H1 (cell line): ENCODE measurements at regions not wholly inside any gene's neighbourhood (a gene's known extent, or its start where the extent isn't known, plus 50 kb on each side); places are given as distances from the start of the nearest gene placed in this dataset.
"Not testable (repeated sequence)": the region's sequence is repeated elsewhere in the genome, so short reads cannot be mapped to it uniquely, and the experiment has no call there.

Experiments
- CTCF ChIA-PET: fragments of 300-600 bp; sonication (Branson Sonifier 250); formaldehyde crosslinking; loops from one replicate; lab custom pipeline; 2021; ENCODE audit not compliant: partially characterized antibody; lab: Charles Lee
- POLR2A ChIA-PET: fragments of 300-600 bp; sonication (Branson Sonifier 250); formaldehyde crosslinking; loops from one replicate; lab custom pipeline; 2021; ENCODE audit warnings: inconsistent platforms; ENCODE audit not compliant: partially characterized antibody; lab: Charles Lee
- DNase-seq, 2 experiments: peaks; one replicate each; pipeline versions ENCODE4 v3.0.0 to v3.0.0-alpha.2; 2010 to 2022; ENCODE audit warnings: low spot score in 2 of 2, low read depth in 1 of 2, mixed read lengths in 1 of 2
- FAIRE-seq: peaks from 2 replicates; lab custom pipeline; 2011; peaks lifted over from hg19 to GRCh38; lab: Jason Lieb, UNC
- H2AFZ ChIP-seq: 2 replicates; pipeline ENCODE4 v1.8.1; 2012; ENCODE audit warnings: low read length, inconsistent platforms
- H2AK5ac ChIP-seq: 2 replicates; pipeline ENCODE4 v1.6.1; 2013; ENCODE audit warnings: low read depth, low read length
- H2BK120ac ChIP-seq: replicated peaks from 2 replicates; pipeline ENCODE3; 2013; ENCODE audit warnings: low read depth, low read length, inconsistent platforms
- H2BK12ac ChIP-seq: 2 replicates; pipeline ENCODE4 v1.6.1; 2013; ENCODE audit warnings: low read depth, low read length
- H2BK15ac ChIP-seq: 2 replicates; pipeline ENCODE4 v1.6.1; 2013; ENCODE audit warnings: low read length
- H2BK20ac ChIP-seq: 2 replicates; pipeline ENCODE4 v1.6.1; 2013; ENCODE audit warnings: low read length
- H2BK5ac ChIP-seq: 2 replicates; pipeline ENCODE4 v1.6.1; 2013; ENCODE audit warnings: low read depth, low read length
- H3K14ac ChIP-seq: 2 replicates; pipeline ENCODE4 v1.6.1; 2013; ENCODE audit warnings: inconsistent platforms; ENCODE audit not compliant: insufficient read length
- H3K18ac ChIP-seq: 2 replicates; pipeline ENCODE4 v1.6.1; 2013; ENCODE audit warnings: low read length; ENCODE audit errors: extremely low read depth
- H3K23ac ChIP-seq: 2 replicates; pipeline ENCODE4 v1.6.1; 2013; ENCODE audit warnings: inconsistent platforms; ENCODE audit not compliant: insufficient read length
- H3K23me2 ChIP-seq: 2 replicates; pipeline ENCODE4 v1.6.1; 2013; ENCODE audit warnings: low read depth, low read length
- H3K27ac ChIP-seq: 2 replicates; pipeline ENCODE4 v1.6.1; 2011; ENCODE audit warnings: low read depth, low read length, inconsistent platforms
- H3K27me3 ChIP-seq, 4 experiments: replicated peaks in 1 of 4; 1 replicate in 1 of 4; 2 replicates in 3 of 4; pipeline versions ENCODE4 v1.6.1 to v1.8.1; 2011 to 2013; ENCODE audit warnings: low read length in 3 of 4, mild to moderate bottlenecking in 3 of 4, inconsistent platforms in 2 of 4, mixed read lengths in 2 of 4, moderate library complexity in 1 of 4; ENCODE audit not compliant: control insufficient read depth in 3 of 4, insufficient read depth in 3 of 4; ENCODE audit errors: extremely low read depth in 1 of 4
- H3K36me3 ChIP-seq, 4 experiments: 2 replicates each; pipeline versions ENCODE4 v1.6.1 to v1.8.1; 2011 to 2013; ENCODE audit warnings: mild to moderate bottlenecking in 4 of 4, low read length in 3 of 4, moderate library complexity in 2 of 4, control low read depth in 1 of 4, inconsistent platforms in 1 of 4; ENCODE audit not compliant: insufficient read depth in 4 of 4, control insufficient read depth in 2 of 4
- H3K4ac ChIP-seq: replicated peaks from 2 replicates; pipeline ENCODE3; 2013; ENCODE audit warnings: low read length, low read depth, mixed read lengths, inconsistent platforms; ENCODE audit not compliant: insufficient read length
- H3K4me1 ChIP-seq, 4 experiments: replicated peaks in 1 of 4; 1 replicate in 1 of 4; 2 replicates in 3 of 4; pipeline versions ENCODE4 v1.6.1 to v1.8.1; 2011 to 2013; ENCODE audit warnings: low read length in 3 of 4, inconsistent platforms in 2 of 4, mixed read lengths in 1 of 4; ENCODE audit not compliant: insufficient read depth in 4 of 4, control insufficient read depth in 3 of 4
- H3K4me2 ChIP-seq, 2 experiments: 2 replicates each; pipeline versions ENCODE4 v1.6.1 to v1.8.1; 2011 to 2013; ENCODE audit warnings: low read depth in 2 of 2, low read length in 2 of 2, control low read depth in 1 of 2, inconsistent platforms in 1 of 2, mild to moderate bottlenecking in 1 of 2; ENCODE audit not compliant: insufficient read depth in 1 of 2
- H3K4me3 ChIP-seq, 4 experiments: fragments of 200-600, 300-600 bp in 1 of 4; sonication (generic), shearing (Covaris generic), sonication (Bioruptor Twin) in 1 of 4; 2 replicates each; pipeline versions ENCODE4 v1.5.1 to v1.8.1; 2011 to 2016; ENCODE audit warnings: low read length in 4 of 4, low read depth in 3 of 4, control low read depth in 2 of 4, inconsistent platforms in 2 of 4, mild to moderate bottlenecking in 2 of 4, mixed read lengths in 1 of 4, moderate library complexity in 1 of 4; ENCODE audit not compliant: insufficient read depth in 2 of 4; ENCODE audit errors: extremely low read depth in 1 of 4
- H3K56ac ChIP-seq: replicated peaks from 2 replicates; pipeline ENCODE3; 2013; ENCODE audit warnings: low read depth, mild to moderate bottlenecking, mixed read lengths, low read length, inconsistent platforms; ENCODE audit not compliant: insufficient read length
- H3K79me1 ChIP-seq: 2 replicates; pipeline ENCODE4 v1.6.1; 2013; ENCODE audit warnings: low read depth, low read length, control low read depth
- H3K79me2 ChIP-seq, 2 experiments: 2 replicates each; pipeline versions ENCODE4 v1.6.1 to v1.8.1; 2012 to 2013; ENCODE audit warnings: low read length in 2 of 2, mild to moderate bottlenecking in 2 of 2, inconsistent platforms in 1 of 2; ENCODE audit not compliant: insufficient read depth in 2 of 2, control insufficient read depth in 1 of 2
- H3K9ac ChIP-seq, 4 experiments: replicated peaks in 1 of 4; 1 replicate in 1 of 4; 2 replicates in 3 of 4; pipeline versions ENCODE4 v1.6.1 to v1.8.1; 2011 to 2013; ENCODE audit warnings: low read depth in 3 of 4, low read length in 3 of 4, control low read depth in 2 of 4, mild to moderate bottlenecking in 2 of 4, moderate library complexity in 2 of 4, inconsistent platforms in 1 of 4; ENCODE audit errors: extremely low read depth in 1 of 4
- H3K9me3 ChIP-seq, 2 experiments: 2 replicates each; pipeline versions ENCODE4 v1.6.1 to v1.8.1; 2012 to 2013; ENCODE audit warnings: mild to moderate bottlenecking in 2 of 2, moderate library complexity in 2 of 2, control low read depth in 1 of 2, inconsistent platforms in 1 of 2, low read depth in 1 of 2, low read length in 1 of 2, mixed read lengths in 1 of 2; ENCODE audit not compliant: insufficient read depth in 2 of 2
- H4K20me1 ChIP-seq, 2 experiments: replicated peaks in 1 of 2; 2 replicates each; pipeline versions ENCODE3 to v1.8.1; 2011 to 2013; ENCODE audit warnings: inconsistent platforms in 2 of 2, low read length in 2 of 2, mild to moderate bottlenecking in 1 of 2; ENCODE audit not compliant: insufficient read depth in 2 of 2, control insufficient read depth in 1 of 2
- H4K5ac ChIP-seq: 2 replicates; pipeline ENCODE4 v1.6.1; 2013; ENCODE audit warnings: low read length, low read depth, mixed read lengths, inconsistent platforms; ENCODE audit not compliant: insufficient read length
- H4K8ac ChIP-seq: 2 replicates; pipeline ENCODE4 v1.8.0; 2013; ENCODE audit warnings: mild to moderate bottlenecking, moderate library complexity, low read length, inconsistent platforms; ENCODE audit not compliant: insufficient read depth; ENCODE audit errors: extremely low read depth
- H4K91ac ChIP-seq: replicated peaks from 2 replicates; pipeline ENCODE3; 2013; ENCODE audit warnings: low read length, mixed read lengths, inconsistent platforms; ENCODE audit not compliant: insufficient read length
- WGBS, 2 experiments: shearing (Covaris generic) in 1 of 2; methylation state at CpG; one replicate each; pipeline versions ENCODE4 v1.1.6 to v1.1.7; 2013 to 2015; ENCODE audit warnings: low lambda C conversion rate in 2 of 2, mixed read lengths in 2 of 2, inconsistent platforms in 1 of 2, low coverage in 1 of 2, missing lambda C conversion rate in 1 of 2; ENCODE audit not compliant: insufficient replicate concordance in 2 of 2, insufficient coverage in 1 of 2, insufficient read length in 1 of 2; ENCODE audit errors: extremely low coverage in 1 of 2, missing lambda C conversion rate in 1 of 2; 5-methylcytosine and 5-hydroxymethylcytosine counted together

- H3K18ac ChIP-seq, H4K5ac ChIP-seq, H3K36me3 ChIP-seq, POLR2A ChIA-PET, H3K9me3 ChIP-seq, H3K23me2 ChIP-seq, DNase-seq, H2BK20ac ChIP-seq, H2AK5ac ChIP-seq, H3K79me2 ChIP-seq, CTCF ChIA-PET, H3K14ac ChIP-seq, H2AFZ ChIP-seq, H3K23ac ChIP-seq, H3K27ac ChIP-seq, H4K91ac ChIP-seq, H2BK15ac ChIP-seq, H2BK12ac ChIP-seq, H3K4ac ChIP-seq, H2BK120ac ChIP-seq, H3K27me3 ChIP-seq, FAIRE-seq, H3K56ac ChIP-seq, H3K9ac ChIP-seq, H3K4me3 ChIP-seq, H3K79me1 ChIP-seq, H3K4me2 ChIP-seq, H2BK5ac ChIP-seq, H4K20me1 ChIP-seq, H4K8ac ChIP-seq, H3K4me1 ChIP-seq: not testable (repeated sequence)
- 86% methylated on average over 5 of the region's 5 CpGs; no CpG with 5 or more reads in 1 of the 2 experiments for WGBS, 2 experiments
These were observed 202.0 kb upstream of the ZNF337 start for GRCh38 chr20:25898663-25899062.

GRCh38 chr20:25879096-25879495 is 182.4 kb upstream of the ZNF337 start:
- H3K14ac ChIP-seq, H3K9me3 ChIP-seq, POLR2A ChIA-PET, H3K36me3 ChIP-seq, H2BK15ac ChIP-seq, H3K23ac ChIP-seq, H3K4me2 ChIP-seq, H3K9ac ChIP-seq, H3K56ac ChIP-seq, H4K91ac ChIP-seq, DNase-seq, H3K27me3 ChIP-seq, H2AFZ ChIP-seq, H4K20me1 ChIP-seq, H3K79me2 ChIP-seq, H3K4me3 ChIP-seq, H3K23me2 ChIP-seq, H3K4me1 ChIP-seq, H2BK20ac ChIP-seq, H3K18ac ChIP-seq, H4K5ac ChIP-seq, H3K27ac ChIP-seq, H2AK5ac ChIP-seq, H4K8ac ChIP-seq, H3K79me1 ChIP-seq, FAIRE-seq, H2BK5ac ChIP-seq, H3K4ac ChIP-seq, H2BK12ac ChIP-seq, H2BK120ac ChIP-seq, CTCF ChIA-PET: not testable (repeated sequence)
- WGBS, 2 experiments: 95% methylated on average over 2 of the region's 2 CpGs; no CpG with 5 or more reads in 1 of the 2 experiments
